COLO829 (cell line): ENCODE measurements at regions not wholly inside any gene's neighbourhood (a gene's known extent, or its start where the extent isn't known, plus 50 kb on each side); places are given as distances from the start of the nearest gene placed in this dataset.

Experiments
- DNase-seq: peaks from one replicate; pipeline ENCODE4 v3.0.0; 2012; ENCODE audit warnings: low spot score

GRCh38 chr2:177314722-177315264 is 50.3 kb upstream of the NFE2L2 start:
- DNase-seq = no peak

- no peak for DNase-seq
Observed at GRCh38 chr2:177315364-177315763, 50.8 kb upstream of the NFE2L2 start.

GRCh38 chr2:177316756-177317155 is 52.2 kb upstream of the NFE2L2 start:
- DNase-seq = no peak

GRCh38 chr2:177317443-177317842 is 52.9 kb upstream of the NFE2L2 start:
- no peak for DNase-seq

GRCh38 chr2:177317857-177318256 is 53.3 kb upstream of the NFE2L2 start:
- no peak for DNase-seq

GRCh38 chr2:177318613-177319012 is 54.1 kb upstream of the NFE2L2 start:
- DNase-seq = no peak

GRCh38 chr2:177320596-177320995 is 56.1 kb upstream of the NFE2L2 start:
- no peak for DNase-seq

- no peak for DNase-seq
Observed at GRCh38 chr2:177322801-177323261, 58.3 kb upstream of the NFE2L2 start.

- no peak for DNase-seq
Observed at GRCh38 chr2:177324797-177325196, 60.3 kb upstream of the NFE2L2 start.

GRCh38 chr2:177325554-177325953 is 61.0 kb upstream of the NFE2L2 start:
- no peak for DNase-seq

GRCh38 chr2:177326005-177326404 is 61.5 kb upstream of the NFE2L2 start:
- no peak for DNase-seq

GRCh38 chr2:177326591-177326990 is 62.1 kb upstream of the NFE2L2 start:
- no peak for DNase-seq

GRCh38 chr2:177327009-177327408 is 62.5 kb upstream of the NFE2L2 start:
- no peak for DNase-seq

GRCh38 chr2:177328056-177328455 is 63.5 kb upstream of the NFE2L2 start:
- DNase-seq = no peak

- DNase-seq = no peak
Observed at GRCh38 chr2:177329064-177329463, 63.5 kb upstream of the AGPS start.

GRCh38 chr2:177331466-177331997 is 61.0 kb upstream of the AGPS start:
- no peak for DNase-seq

GRCh38 chr2:177332026-177332991 is 60.3 kb upstream of the AGPS start:
- DNase-seq = peak; percentile 60

- DNase-seq = no peak
Observed at GRCh38 chr2:177332992-177333388, 59.6 kb upstream of the AGPS start.

GRCh38 chr2:177334940-177335543 is 57.5 kb upstream of the AGPS start:
- DNase-seq = peak; percentile 37

GRCh38 chr2:177335917-177336450 is 56.6 kb upstream of the AGPS start:
- no peak for DNase-seq

- DNase-seq = peak; percentile 53
Observed at GRCh38 chr2:177338177-177338721, 54.3 kb upstream of the AGPS start.

- no peak for DNase-seq
Observed at GRCh38 chr2:177340158-177340557, 52.4 kb upstream of the AGPS start.
